ENCODE measurements at regions not wholly inside any gene's neighbourhood (a gene's known extent, or its start where the extent isn't known, plus 50 kb on each side); places are given as distances from the start of the nearest gene placed in this dataset.

GRCh38 chr1:195763907-195764374, 844.3 kb downstream of the KCNT2 start:
- TF ChIP-seq POLR2AphosphoS5 (IDR thresholded peaks at IDR 0.05; ENCODE audit: low read depth, low read length) (no peak), SIN3A (IDR thresholded peaks at IDR 0.05; ENCODE audit: borderline replicate concordance, insufficient read depth, low read length) (no peak), REST (IDR thresholded peaks at IDR 0.05; ENCODE audit: insufficient read depth in 1 of 2, low read depth in 2 of 2, low read length in 2 of 2) (no peak), TAF1 (IDR thresholded peaks at IDR 0.05; ENCODE audit: borderline replicate concordance, insufficient read depth, low read length) (no peak)
